ENCODE measurements at regions not wholly inside any gene's neighbourhood (a gene's known extent, or its start where the extent isn't known, plus 50 kb on each side); places are given as distances from the start of the nearest gene placed in this dataset.

- H4K20me1 ChIP-seq (ENCODE audit: control insufficient read depth, insufficient read depth, low read length, poor library complexity, severe bottlenecking), result no peaks in the 10 kb centered on the region
- Mint-ChIP-seq H3K4me1 (no peaks in the 10 kb centered on the region), H3K27ac (no peak overlapping the region), H3K9me3 (ENCODE audit: insufficient read depth) (no peaks in the 10 kb centered on the region), H3K4me3 (no peak overlapping the region), H3K27me3 (no peaks in the 10 kb centered on the region)
- H2AFZ ChIP-seq (ENCODE audit: insufficient read depth, low read depth, low read length, poor library complexity, severe bottlenecking), result no peak overlapping the region
- DNase-seq (no peak), ATAC-seq (ENCODE audit: low read depth) (no peak)
- no peaks in the 10 kb centered on the region for H3K27me3 ChIP-seq (replicated peaks in 1 of 4; ENCODE audit: control extremely low read depth in 1 of 4, control insufficient read depth in 3 of 4, insufficient read depth in 4 of 4, low read length in 3 of 4)
- H3K9me3 ChIP-seq (ENCODE audit: control extremely low read depth in 1 of 3, control insufficient read depth in 2 of 3, insufficient read depth in 1 of 3, low read length in 2 of 3), result no peaks in the 10 kb centered on the region
- H3K4me3 ChIP-seq (ENCODE audit: control extremely low read depth in 1 of 5, extremely low read depth in 1 of 5, insufficient read depth in 1 of 5, low read depth in 2 of 5, low read length in 4 of 5), result no peak overlapping the region
- POLR2A ChIA-PET, result no interaction called here
- TF ChIP-seq EZH2 (IDR thresholded peaks at IDR 0.05; ENCODE audit: borderline replicate concordance, insufficient read depth, low read depth, low read length, poor library complexity, severe bottlenecking), result no peak
- TF ChIP-seq CTCF (IDR thresholded peaks at IDR 0.05), result no peak
- H3K4me2 ChIP-seq (replicated peaks; ENCODE audit: low read depth, low read length, poor library complexity, severe bottlenecking), result no peak overlapping the region
- no peak overlapping the region for H3K9ac ChIP-seq (ENCODE audit: low read length)
- no peak overlapping the region for H3K27ac ChIP-seq (ENCODE audit: low read length in 2 of 2)
- intact Hi-C loops (cut with micrococcal nuclease), result no loop called here
- CTCF ChIA-PET, result no interaction called here
- H3K4me1 ChIP-seq (ENCODE audit: control insufficient read depth in 2 of 2, insufficient read depth in 2 of 2, low read length in 2 of 2), result no peaks in the 10 kb centered on the region
- no peaks in the 10 kb centered on the region for H3K36me3 ChIP-seq (replicated peaks in 1 of 2; ENCODE audit: control extremely low read depth in 1 of 2, control insufficient read depth in 1 of 2, extremely low read depth in 1 of 2, insufficient read depth in 2 of 2, low read length in 1 of 2)
- H3K79me2 ChIP-seq (ENCODE audit: control insufficient read depth, insufficient read depth, low read length), result no peaks in the 10 kb centered on the region
These were observed 1690.4 kb upstream of the SLC39A10 start for GRCh38 chr2:193966590-193966989.

- H3K36me3 ChIP-seq (replicated peaks in 1 of 2; ENCODE audit: control extremely low read depth in 1 of 2, control insufficient read depth in 1 of 2, extremely low read depth in 1 of 2, insufficient read depth in 2 of 2, low read length in 1 of 2), result no peaks in the 10 kb centered on the region
- H3K27ac ChIP-seq (ENCODE audit: low read length in 2 of 2), result no peak overlapping the region
- H3K4me2 ChIP-seq (replicated peaks; ENCODE audit: low read depth, low read length, poor library complexity, severe bottlenecking), result no peak overlapping the region
- no peak overlapping the region for H2AFZ ChIP-seq (ENCODE audit: insufficient read depth, low read depth, low read length, poor library complexity, severe bottlenecking)
- no peaks in the 10 kb centered on the region for H3K4me1 ChIP-seq (ENCODE audit: control insufficient read depth in 2 of 2, insufficient read depth in 2 of 2, low read length in 2 of 2)
- ATAC-seq (ENCODE audit: low read depth) (no peak), DNase-seq (no peak)
- TF ChIP-seq EZH2 (IDR thresholded peaks at IDR 0.05; ENCODE audit: borderline replicate concordance, insufficient read depth, low read depth, low read length, poor library complexity, severe bottlenecking) (no peak), CTCF (IDR thresholded peaks at IDR 0.05) (no peak)
- H4K20me1 ChIP-seq (ENCODE audit: control insufficient read depth, insufficient read depth, low read length, poor library complexity, severe bottlenecking), result no peaks in the 10 kb centered on the region
- no CpG with 5 or more reads among the region's 4 CpGs for WGBS (ENCODE audit: insufficient coverage)
- no peak overlapping the region for H3K4me3 ChIP-seq (ENCODE audit: control extremely low read depth in 1 of 5, extremely low read depth in 1 of 5, insufficient read depth in 1 of 5, low read depth in 2 of 5, low read length in 4 of 5)
- H3K27me3 ChIP-seq (replicated peaks in 1 of 4; ENCODE audit: control extremely low read depth in 1 of 4, control insufficient read depth in 3 of 4, insufficient read depth in 4 of 4, low read length in 3 of 4), result no peaks in the 10 kb centered on the region
- ChIA-PET POLR2A (no interaction called here), CTCF (no interaction called here)
- no peaks in the 10 kb centered on the region for H3K4me1 Mint-ChIP-seq
- no peak overlapping the region for H3K27ac Mint-ChIP-seq
- no peaks in the 10 kb centered on the region for H3K79me2 ChIP-seq (ENCODE audit: control insufficient read depth, insufficient read depth, low read length)
- H3K27me3 Mint-ChIP-seq, result no peaks in the 10 kb centered on the region
- H3K9me3 ChIP-seq (ENCODE audit: control extremely low read depth in 1 of 3, control insufficient read depth in 2 of 3, insufficient read depth in 1 of 3, low read length in 2 of 3), result no peaks in the 10 kb centered on the region
- intact Hi-C loops (cut with micrococcal nuclease), result no loop called here
- no peaks in the 10 kb centered on the region for H3K9me3 Mint-ChIP-seq (ENCODE audit: insufficient read depth)
- no peak overlapping the region for H3K4me3 Mint-ChIP-seq
- no peak overlapping the region for H3K9ac ChIP-seq (ENCODE audit: low read length)
These were observed 1691.8 kb upstream of the SLC39A10 start for GRCh38 chr2:193965263-193965662.

Measured in B cell (primary cell).